ENCODE measurements at regions not wholly inside any gene's neighbourhood (a gene's known extent, or its start where the extent isn't known, plus 50 kb on each side); places are given as distances from the start of the nearest gene placed in this dataset.

DNA sequence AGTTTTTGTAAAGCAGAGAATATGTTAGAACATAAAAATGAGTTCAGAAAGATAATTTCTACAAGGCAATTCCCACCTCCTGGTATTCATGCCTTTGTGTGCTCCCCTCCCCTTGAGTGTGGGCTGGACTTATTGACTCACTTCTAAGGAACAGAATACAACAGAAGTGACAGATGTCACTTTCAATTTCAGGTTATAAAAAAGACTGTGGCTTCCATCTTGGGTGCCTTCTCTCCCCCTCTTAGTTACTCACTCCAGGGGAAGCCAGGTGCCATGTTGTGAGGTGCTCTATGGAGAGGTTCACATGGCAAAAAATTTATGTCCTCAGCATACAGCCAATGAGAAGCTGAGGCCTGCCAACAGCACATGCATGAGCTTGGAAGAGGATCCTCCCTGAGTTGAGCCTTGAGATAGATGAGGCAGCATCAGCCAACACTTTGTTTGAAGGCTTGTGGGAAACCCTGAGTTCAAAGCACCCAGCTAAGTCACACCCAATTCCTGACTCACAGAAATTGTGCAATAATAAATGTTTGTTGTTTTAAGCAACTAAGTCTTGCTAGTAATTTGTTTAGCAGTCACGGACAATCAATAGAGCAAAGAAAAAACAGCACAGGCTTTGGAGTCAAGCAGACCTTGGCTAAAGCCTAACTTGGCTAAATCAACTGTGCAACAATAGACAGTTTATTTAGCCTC, 73.5 kb upstream of the NGF start:
- no peak for DNase-seq
- Histone ChIP-seq H3K36me3 (replicated peaks in 1 of 2; ENCODE audit: control insufficient read depth in 1 of 2, insufficient read depth in 2 of 2, low read length in 1 of 2) (no peaks in the 10 kb centered on the region), H3K4me2 (no peak overlapping the region), H3K79me2 (ENCODE audit: insufficient read depth) (no peaks in the 10 kb centered on the region), H2AFZ (ENCODE audit: low read depth) (no peak overlapping the region), H4K20me1 (ENCODE audit: insufficient read depth) (no peaks in the 10 kb centered on the region), H3F3A (replicated peaks; ENCODE audit: insufficient read depth) (no peaks in the 10 kb centered on the region), H3K27ac (ENCODE audit: low read depth in 2 of 2, low read length in 1 of 2) (no peak overlapping the region), H3K27me3 (ENCODE audit: insufficient read depth) (no peaks in the 10 kb centered on the region), H3K9ac (no peak overlapping the region), H3K4me1 (ENCODE audit: control insufficient read depth in 1 of 2, insufficient read depth in 2 of 2, low read depth in 1 of 2, low read length in 1 of 2) (no peaks in the 10 kb centered on the region), H3K4me3 (ENCODE audit: low read depth in 2 of 2, low read length in 1 of 2) (no peak overlapping the region), H3K9me3 (no peaks in the 10 kb centered on the region), H3K9me2 (no peaks in the 10 kb centered on the region)
- ChIA-PET POLR2A (no interaction called here), CTCF (no interaction called here)
- whole genome bisulfite sequencing (ENCODE audit: low lambda C conversion rate): 75% methylated on average over 1 of the region's 1 CpG
- TF ChIP-seq EP300 (IDR thresholded peaks at IDR 0.05; ENCODE audit: borderline replicate concordance in 1 of 2, low read depth in 1 of 2, low read length in 1 of 2): no peak
- no peak for TF ChIP-seq GATA2 (CRISPR knock-in tag; IDR thresholded peaks at IDR 0.05)
- TF ChIP-seq TAF1 (IDR thresholded peaks at IDR 0.05; ENCODE audit: borderline replicate concordance, low read depth, low read length): no peak
- TF ChIP-seq CTCF (IDR thresholded peaks at IDR 0.05): no peak
- TF ChIP-seq MEF2A (IDR thresholded peaks at IDR 0.05; ENCODE audit: borderline replicate concordance, low read depth): no peak
- no peak for TF ChIP-seq RAD21 (IDR thresholded peaks at IDR 0.05; ENCODE audit: low read length)
- TF ChIP-seq, protein P1, sequence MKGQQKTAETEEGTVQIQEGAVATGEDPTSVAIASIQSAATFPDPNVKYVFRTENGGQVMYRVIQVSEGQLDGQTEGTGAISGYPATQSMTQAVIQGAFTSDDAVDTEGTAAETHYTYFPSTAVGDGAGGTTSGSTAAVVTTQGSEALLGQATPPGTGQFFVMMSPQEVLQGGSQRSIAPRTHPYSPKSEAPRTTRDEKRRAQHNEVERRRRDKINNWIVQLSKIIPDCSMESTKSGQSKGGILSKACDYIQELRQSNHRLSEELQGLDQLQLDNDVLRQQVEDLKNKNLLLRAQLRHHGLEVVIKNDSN (IDR thresholded peaks at IDR 0.05; ENCODE audit: borderline replicate concordance, low read depth): no peak
- no peak for TF ChIP-seq NRF1 (IDR thresholded peaks at IDR 0.05; ENCODE audit: low read depth, low read length)
- TF ChIP-seq, protein P2, sequence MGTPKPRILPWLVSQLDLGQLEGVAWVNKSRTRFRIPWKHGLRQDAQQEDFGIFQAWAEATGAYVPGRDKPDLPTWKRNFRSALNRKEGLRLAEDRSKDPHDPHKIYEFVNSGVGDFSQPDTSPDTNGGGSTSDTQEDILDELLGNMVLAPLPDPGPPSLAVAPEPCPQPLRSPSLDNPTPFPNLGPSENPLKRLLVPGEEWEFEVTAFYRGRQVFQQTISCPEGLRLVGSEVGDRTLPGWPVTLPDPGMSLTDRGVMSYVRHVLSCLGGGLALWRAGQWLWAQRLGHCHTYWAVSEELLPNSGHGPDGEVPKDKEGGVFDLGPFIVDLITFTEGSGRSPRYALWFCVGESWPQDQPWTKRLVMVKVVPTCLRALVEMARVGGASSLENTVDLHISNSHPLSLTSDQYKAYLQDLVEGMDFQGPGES (IDR thresholded peaks at IDR 0.05; ENCODE audit: low read depth, low read length): no peak

- Histone ChIP-seq H2AFZ (ENCODE audit: low read depth) (no peak overlapping the region), H3K79me2 (ENCODE audit: insufficient read depth) (no peaks in the 10 kb centered on the region), H3K4me2 (no peak overlapping the region), H3K4me3 (ENCODE audit: low read depth in 2 of 2, low read length in 1 of 2) (no peak overlapping the region), H3K9me2 (no peaks in the 10 kb centered on the region), H3K27ac (ENCODE audit: low read depth in 2 of 2, low read length in 1 of 2) (no peak overlapping the region), H3K9me3 (no peaks in the 10 kb centered on the region), H4K20me1 (ENCODE audit: insufficient read depth) (no peaks in the 10 kb centered on the region), H3K4me1 (ENCODE audit: control insufficient read depth in 1 of 2, insufficient read depth in 2 of 2, low read depth in 1 of 2, low read length in 1 of 2) (no peaks in the 10 kb centered on the region), H3K27me3 (ENCODE audit: insufficient read depth) (no peaks in the 10 kb centered on the region), H3K9ac (no peak overlapping the region), H3F3A (replicated peaks; ENCODE audit: insufficient read depth) (no peaks in the 10 kb centered on the region), H3K36me3 (replicated peaks in 1 of 2; ENCODE audit: control insufficient read depth in 1 of 2, insufficient read depth in 2 of 2, low read length in 1 of 2) (no peaks in the 10 kb centered on the region)
- WGBS (ENCODE audit: low lambda C conversion rate): 82% methylated on average over 7 of the region's 7 CpGs
- no peak for DNase-seq
- ChIA-PET CTCF (interaction anchor here (0.7 to 1.4 kb wide), 4 partner anchors 18 to 60 kb away, joined by 3 read pairs; no protein-coding TSS in a partner anchor), POLR2A (no interaction called here)
- TF ChIP-seq SIN3A (IDR thresholded peaks at IDR 0.05; ENCODE audit: borderline replicate concordance, low read depth, low read length) (no peak), NRF1 (IDR thresholded peaks at IDR 0.05; ENCODE audit: low read depth, low read length) (no peak), MXI1 (IDR thresholded peaks at IDR 0.05; ENCODE audit: low read depth, low read length) (no peak), YY1 (IDR thresholded peaks at IDR 0.05; ENCODE audit: low read depth) (no peak), NFIC (IDR thresholded peaks at IDR 0.05; ENCODE audit: borderline replicate concordance) (no peak), POLR2AphosphoS5 (IDR thresholded peaks at IDR 0.05; ENCODE audit: low read depth, low read length) (no peak), USF2 (IDR thresholded peaks at IDR 0.05; ENCODE audit: borderline replicate concordance, low read depth, low read length) (no peak), FOSL2 (IDR thresholded peaks at IDR 0.05; ENCODE audit: borderline replicate concordance, low read depth) (no peak), FOXJ3 (CRISPR knock-in tag; IDR thresholded peaks at IDR 0.05) (no peak)
- TF ChIP-seq, protein P3, sequence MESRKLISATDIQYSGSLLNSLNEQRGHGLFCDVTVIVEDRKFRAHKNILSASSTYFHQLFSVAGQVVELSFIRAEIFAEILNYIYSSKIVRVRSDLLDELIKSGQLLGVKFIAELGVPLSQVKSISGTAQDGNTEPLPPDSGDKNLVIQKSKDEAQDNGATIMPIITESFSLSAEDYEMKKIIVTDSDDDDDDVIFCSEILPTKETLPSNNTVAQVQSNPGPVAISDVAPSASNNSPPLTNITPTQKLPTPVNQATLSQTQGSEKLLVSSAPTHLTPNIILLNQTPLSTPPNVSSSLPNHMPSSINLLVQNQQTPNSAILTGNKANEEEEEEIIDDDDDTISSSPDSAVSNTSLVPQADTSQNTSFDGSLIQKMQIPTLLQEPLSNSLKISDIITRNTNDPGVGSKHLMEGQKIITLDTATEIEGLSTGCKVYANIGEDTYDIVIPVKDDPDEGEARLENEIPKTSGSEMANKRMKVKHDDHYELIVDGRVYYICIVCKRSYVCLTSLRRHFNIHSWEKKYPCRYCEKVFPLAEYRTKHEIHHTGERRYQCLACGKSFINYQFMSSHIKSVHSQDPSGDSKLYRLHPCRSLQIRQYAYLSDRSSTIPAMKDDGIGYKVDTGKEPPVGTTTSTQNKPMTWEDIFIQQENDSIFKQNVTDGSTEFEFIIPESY (IDR thresholded peaks at IDR 0.05; ENCODE audit: borderline replicate concordance, low read depth): no peak
Observed at GRCh38 chr1:115409094-115410015, 71.3 kb upstream of the NGF start.
